ENCODE measurements at regions not wholly inside any gene's neighbourhood (a gene's known extent, or its start where the extent isn't known, plus 50 kb on each side); places are given as distances from the start of the nearest gene placed in this dataset.

- TF ChIP-seq CTCF (IDR thresholded peaks at IDR 0.05) (no peak), POLR2AphosphoS5 (IDR thresholded peaks at IDR 0.05) (no peak), EP300 (IDR thresholded peaks at IDR 0.05) (no peak)
Observed at GRCh38 chr11:44426119-44426518, 116.2 kb upstream of the ALX4 start.

Data from stomach (tissue), 4 donors.